Choroid plexus epithelial cell (primary cell): ENCODE measurements at regions not wholly inside any gene's neighbourhood (a gene's known extent, or its start where the extent isn't known, plus 50 kb on each side); places are given as distances from the start of the nearest gene placed in this dataset.

ENCODE experiments used
- DNase-seq: peaks from one replicate; pipeline ENCODE4 v3.0.0-alpha.2; 2010; ENCODE audit warnings: low read depth
- H3K4me3 ChIP-seq: 2 replicates; pipeline ENCODE4 v1.5.1; 2011; ENCODE audit warnings: low read depth, mild to moderate bottlenecking, control low read depth, low read length, moderate library complexity
- CTCF ChIP-seq: conservative IDR thresholded peaks from 2 replicates; pipeline ENCODE4 v1.5.1; 2011; ENCODE audit warnings: low read depth, mild to moderate bottlenecking, control low read depth, inconsistent platforms, low read length, moderate library complexity

GRCh38 chr10:35927990-35928488 lies 285.9 kb upstream of the FZD8 start:
- H3K4me3 ChIP-seq = no peak overlapping the region
- peak; percentile 30 for DNase-seq
- no peak for TF ChIP-seq CTCF

- H3K4me3 ChIP-seq = no peak overlapping the region
- TF ChIP-seq CTCF = no peak
- no peak for DNase-seq
Observed at GRCh38 chr10:35927341-35927740, 285.2 kb upstream of the FZD8 start.

- DNase-seq = no peak
- no peak overlapping the region for H3K4me3 ChIP-seq
- TF ChIP-seq CTCF = no peak
Observed at GRCh38 chr10:35926846-35927245, 284.8 kb upstream of the FZD8 start.

GRCh38 chr10:35925493-35925892 lies 283.4 kb upstream of the FZD8 start:
- no peak for TF ChIP-seq CTCF
- DNase-seq = peak; percentile 61
- H3K4me3 ChIP-seq = no peak overlapping the region

GRCh38 chr10:35924759-35925158 lies 282.7 kb upstream of the FZD8 start:
- no peak for TF ChIP-seq CTCF
- no peak for DNase-seq
- no peak overlapping the region for H3K4me3 ChIP-seq

GRCh38 chr10:35922876-35923600 lies 280.9 kb upstream of the FZD8 start:
- H3K4me3 ChIP-seq = no peak overlapping the region
- no peak for TF ChIP-seq CTCF
- DNase-seq = no peak

- no peak for TF ChIP-seq CTCF
- no peak for DNase-seq
- H3K4me3 ChIP-seq = no peak overlapping the region
Observed at GRCh38 chr10:35921866-35922350, 279.8 kb upstream of the FZD8 start.
